ENCODE measurements at regions not wholly inside any gene's neighbourhood (a gene's known extent, or its start where the extent isn't known, plus 50 kb on each side); places are given as distances from the start of the nearest gene placed in this dataset.

GRCh38 chr6:156715839-156716238 lies 61.3 kb upstream of the ARID1B start:
- no peak for TF ChIP-seq CTCF (IDR thresholded peaks at IDR 0.05)
- no peak for TF ChIP-seq POLR2AphosphoS5 (IDR thresholded peaks at IDR 0.05)
